ENCODE measurements at regions not wholly inside any gene's neighbourhood (a gene's known extent, or its start where the extent isn't known, plus 50 kb on each side); places are given as distances from the start of the nearest gene placed in this dataset.
A peak's percentile ranks its signal among the peaks of the same experiment; 100 is the strongest.

GRCh38 chr12:87529413-87529812, 499.8 kb downstream of the C12orf50 start:
- no peak overlapping the region for H4K91ac ChIP-seq (ENCODE audit: low read length)
- H4K8ac ChIP-seq (ENCODE audit: low read length) = no peak overlapping the region
- H2BK120ac ChIP-seq (ENCODE audit: low read depth, low read length) = no peak overlapping the region

GRCh38 chr12:87520968-87521367, 508.2 kb downstream of the C12orf50 start:
- no peak overlapping the region for H4K8ac ChIP-seq (ENCODE audit: low read length)
- no peak overlapping the region for H3K27ac ChIP-seq (ENCODE audit: low read length, poor library complexity, severe bottlenecking)
- H2BK120ac ChIP-seq (ENCODE audit: low read depth, low read length) = no peak overlapping the region
- H3K4me3 ChIP-seq (ENCODE audit: insufficient read depth in 1 of 2, low read depth in 1 of 2, low read length in 2 of 2) = no peak overlapping the region
- H4K91ac ChIP-seq (ENCODE audit: low read length) = no peak overlapping the region
- no peak overlapping the region for H2AK5ac ChIP-seq (ENCODE audit: low read length, severe bottlenecking)
- H2BK5ac ChIP-seq (ENCODE audit: low read depth, low read length, poor library complexity, severe bottlenecking) = no peak overlapping the region
- DNase-seq = no peak
- no peaks in the 10 kb centered on the region for H3K4me1 ChIP-seq (ENCODE audit: control insufficient read depth, insufficient read depth, low read depth, low read length)
- no peak overlapping the region for H3K14ac ChIP-seq (ENCODE audit: low read length in 2 of 2)
- H3K4ac ChIP-seq (ENCODE audit: low read depth in 1 of 2, low read length in 2 of 2) = no peak overlapping the region
- H2AFZ ChIP-seq (ENCODE audit: low read depth, low read length) = no peak overlapping the region
- no peak overlapping the region for H2BK15ac ChIP-seq (ENCODE audit: low read depth, poor library complexity, severe bottlenecking)
- no peaks in the 10 kb centered on the region for H3K27me3 ChIP-seq (ENCODE audit: control insufficient read depth in 1 of 2, insufficient read depth in 1 of 2, low read length in 2 of 2)
- H3K23ac ChIP-seq (ENCODE audit: low read length in 2 of 2) = no peak overlapping the region
- no peak overlapping the region for H3K9ac ChIP-seq (ENCODE audit: low read length)
- H3K4me2 ChIP-seq (ENCODE audit: low read length, poor library complexity, severe bottlenecking) = no peak overlapping the region
- H3K36me3 ChIP-seq (ENCODE audit: control insufficient read depth in 1 of 2, insufficient read depth in 2 of 2, low read depth in 1 of 2, low read length in 2 of 2) = no peaks in the 10 kb centered on the region
- H3K9me3 ChIP-seq (ENCODE audit: control insufficient read depth, low read length) = no peaks in the 10 kb centered on the region
- 100% methylated on average over 1 of the region's 2 CpGs for WGBS
- H3K79me1 ChIP-seq (replicated peaks; ENCODE audit: low read length, poor library complexity, severe bottlenecking) = no peaks in the 10 kb centered on the region
- H3K18ac ChIP-seq (ENCODE audit: low read depth in 1 of 2, low read length in 2 of 2) = no peak overlapping the region
- H2BK12ac ChIP-seq (ENCODE audit: low read length in 2 of 2) = no peak overlapping the region

More at GRCh38 chr12:87529413-87529812, 499.8 kb downstream of the C12orf50 start:
- no peak overlapping the region for H2AFZ ChIP-seq (ENCODE audit: low read depth, low read length)
- WGBS = 100% methylated on average over 1 of the region's 1 CpG
- H3K14ac ChIP-seq (ENCODE audit: low read length in 2 of 2) = no peak overlapping the region
- no peaks in the 10 kb centered on the region for H3K4me1 ChIP-seq (ENCODE audit: control insufficient read depth, insufficient read depth, low read depth, low read length)
- H2BK15ac ChIP-seq (ENCODE audit: low read depth, poor library complexity, severe bottlenecking) = no peak overlapping the region
- no peak overlapping the region for H3K4me2 ChIP-seq (ENCODE audit: low read length, poor library complexity, severe bottlenecking)
- H3K9ac ChIP-seq (ENCODE audit: low read length) = no peak overlapping the region
- H2AK5ac ChIP-seq (ENCODE audit: low read length, severe bottlenecking) = no peak overlapping the region
- no peaks in the 10 kb centered on the region for H3K36me3 ChIP-seq (ENCODE audit: control insufficient read depth in 1 of 2, insufficient read depth in 2 of 2, low read depth in 1 of 2, low read length in 2 of 2)
- DNase-seq = no peak
- no peak overlapping the region for H3K18ac ChIP-seq (ENCODE audit: low read depth in 1 of 2, low read length in 2 of 2)
- no peak overlapping the region for H3K4me3 ChIP-seq (ENCODE audit: insufficient read depth in 1 of 2, low read depth in 1 of 2, low read length in 2 of 2)
- H3K23ac ChIP-seq (ENCODE audit: low read length in 2 of 2) = no peak overlapping the region
- H3K79me1 ChIP-seq (replicated peaks; ENCODE audit: low read length, poor library complexity, severe bottlenecking) = no peaks in the 10 kb centered on the region
- no peak overlapping the region for H2BK5ac ChIP-seq (ENCODE audit: low read depth, low read length, poor library complexity, severe bottlenecking)
- H3K27me3 ChIP-seq (ENCODE audit: control insufficient read depth in 1 of 2, insufficient read depth in 1 of 2, low read length in 2 of 2) = no peaks in the 10 kb centered on the region
- H2BK12ac ChIP-seq (ENCODE audit: low read length in 2 of 2) = no peak overlapping the region
- H3K27ac ChIP-seq (ENCODE audit: low read length, poor library complexity, severe bottlenecking) = no peak overlapping the region
- H3K9me3 ChIP-seq (ENCODE audit: control insufficient read depth, low read length) = no peaks in the 10 kb centered on the region
- no peak overlapping the region for H3K4ac ChIP-seq (ENCODE audit: low read depth in 1 of 2, low read length in 2 of 2)

GRCh38 chr12:87518481-87518880, 510.7 kb downstream of the C12orf50 start:
- no peak overlapping the region for H3K14ac ChIP-seq (ENCODE audit: low read length in 2 of 2)
- no peak overlapping the region for H2AK5ac ChIP-seq (ENCODE audit: low read length, severe bottlenecking)
- no peak overlapping the region for H3K27ac ChIP-seq (ENCODE audit: low read length, poor library complexity, severe bottlenecking)
- no peak overlapping the region for H2AFZ ChIP-seq (ENCODE audit: low read depth, low read length)
- no peak overlapping the region for H3K9ac ChIP-seq (ENCODE audit: low read length)
- no peak overlapping the region for H3K4ac ChIP-seq (ENCODE audit: low read depth in 1 of 2, low read length in 2 of 2)
- no peak overlapping the region for H4K8ac ChIP-seq (ENCODE audit: low read length)
- H3K4me3 ChIP-seq (ENCODE audit: insufficient read depth in 1 of 2, low read depth in 1 of 2, low read length in 2 of 2) = no peak overlapping the region
- no peak overlapping the region for H3K4me2 ChIP-seq (ENCODE audit: low read length, poor library complexity, severe bottlenecking)
- 59% methylated on average over 1 of the region's 1 CpG for whole genome bisulfite sequencing
- no peak overlapping the region for H3K18ac ChIP-seq (ENCODE audit: low read depth in 1 of 2, low read length in 2 of 2)
- H3K27me3 ChIP-seq (ENCODE audit: control insufficient read depth in 1 of 2, insufficient read depth in 1 of 2, low read length in 2 of 2) = no peaks in the 10 kb centered on the region
- no peak overlapping the region for H2BK5ac ChIP-seq (ENCODE audit: low read depth, low read length, poor library complexity, severe bottlenecking)
- H3K9me3 ChIP-seq (ENCODE audit: control insufficient read depth, low read length) = no peaks in the 10 kb centered on the region
- no peak overlapping the region for H4K91ac ChIP-seq (ENCODE audit: low read length)
- no peak for DNase-seq
- H3K23ac ChIP-seq (ENCODE audit: low read length in 2 of 2) = no peak overlapping the region
- H3K79me1 ChIP-seq (replicated peaks; ENCODE audit: low read length, poor library complexity, severe bottlenecking) = no peaks in the 10 kb centered on the region
- H2BK12ac ChIP-seq (ENCODE audit: low read length in 2 of 2) = no peak overlapping the region
- no peaks in the 10 kb centered on the region for H3K36me3 ChIP-seq (ENCODE audit: control insufficient read depth in 1 of 2, insufficient read depth in 2 of 2, low read depth in 1 of 2, low read length in 2 of 2)
- peaks cover 1% of the 10 kb centered on the region for H3K4me1 ChIP-seq (ENCODE audit: control insufficient read depth, insufficient read depth, low read depth, low read length)
- no peak overlapping the region for H2BK120ac ChIP-seq (ENCODE audit: low read depth, low read length)
- H2BK15ac ChIP-seq (ENCODE audit: low read depth, poor library complexity, severe bottlenecking) = no peak overlapping the region

- H3K27me3 ChIP-seq (ENCODE audit: control insufficient read depth in 1 of 2, insufficient read depth in 1 of 2, low read length in 2 of 2) = no peaks in the 10 kb centered on the region
- no peak for DNase-seq
- H4K8ac ChIP-seq (ENCODE audit: low read length) = no peak overlapping the region
- H3K4me1 ChIP-seq (ENCODE audit: control insufficient read depth, insufficient read depth, low read depth, low read length) = peaks cover 2% of the 10 kb centered on the region
- H2AFZ ChIP-seq (ENCODE audit: low read depth, low read length) = no peak overlapping the region
- H3K4me3 ChIP-seq (ENCODE audit: insufficient read depth in 1 of 2, low read depth in 1 of 2, low read length in 2 of 2) = no peak overlapping the region
- H2AK5ac ChIP-seq (ENCODE audit: low read length, severe bottlenecking) = no peak overlapping the region
- no peak overlapping the region for H2BK12ac ChIP-seq (ENCODE audit: low read length in 2 of 2)
- no peak overlapping the region for H3K9ac ChIP-seq (ENCODE audit: low read length)
- H3K4me2 ChIP-seq (ENCODE audit: low read length, poor library complexity, severe bottlenecking) = no peak overlapping the region
- H2BK120ac ChIP-seq (ENCODE audit: low read depth, low read length) = no peak overlapping the region
- H2BK5ac ChIP-seq (ENCODE audit: low read depth, low read length, poor library complexity, severe bottlenecking) = no peak overlapping the region
- no peak overlapping the region for H4K91ac ChIP-seq (ENCODE audit: low read length)
- no peaks in the 10 kb centered on the region for H3K9me3 ChIP-seq (ENCODE audit: control insufficient read depth, low read length)
- H3K79me1 ChIP-seq (replicated peaks; ENCODE audit: low read length, poor library complexity, severe bottlenecking) = no peaks in the 10 kb centered on the region
- WGBS = 78% methylated on average over 1 of the region's 1 CpG
- no peak overlapping the region for H3K27ac ChIP-seq (ENCODE audit: low read length, poor library complexity, severe bottlenecking)
- H3K23ac ChIP-seq (ENCODE audit: low read length in 2 of 2) = no peak overlapping the region
- peak overlapping the region in 1 of 2 experiments; percentile 38 for H3K14ac ChIP-seq (ENCODE audit: low read length in 2 of 2)
- no peak overlapping the region for H3K4ac ChIP-seq (ENCODE audit: low read depth in 1 of 2, low read length in 2 of 2)
- H3K18ac ChIP-seq (ENCODE audit: low read depth in 1 of 2, low read length in 2 of 2) = no peak overlapping the region
- no peak overlapping the region for H2BK15ac ChIP-seq (ENCODE audit: low read depth, poor library complexity, severe bottlenecking)
- H3K36me3 ChIP-seq (ENCODE audit: control insufficient read depth in 1 of 2, insufficient read depth in 2 of 2, low read depth in 1 of 2, low read length in 2 of 2) = no peaks in the 10 kb centered on the region
These were observed 511.2 kb downstream of the C12orf50 start for GRCh38 chr12:87518036-87518435.

All from mesenchymal stem cell (in vitro differentiated cells and primary cell).